HL-60 (cell line): ENCODE measurements at regions not wholly inside any gene's neighbourhood (a gene's known extent, or its start where the extent isn't known, plus 50 kb on each side); places are given as distances from the start of the nearest gene placed in this dataset.

Experiments
- DNase-seq, 2 experiments: peaks; one replicate each; pipeline ENCODE4 v3.0.0-alpha.2; 2010 to 2020; ENCODE audit warnings: low read depth in 1 of 2, low spot score in 1 of 2
- H3K27ac ChIP-seq: fragments of 250-450 bp; sonication (Bioruptor Pico); replicated peaks from 2 replicates; pipeline ENCODE4 v1.5.1; 2020; ENCODE audit warnings: mild to moderate bottlenecking, moderate library complexity
- H3K27me3 ChIP-seq: fragments of 250-450 bp; sonication (Bioruptor Pico); 2 replicates; pipeline ENCODE4 v1.5.1; 2021; ENCODE audit warnings: mild to moderate bottlenecking, moderate library complexity; ENCODE audit not compliant: insufficient read depth, poor library complexity, severe bottlenecking
- H3K4me3 ChIP-seq: replicated peaks from 2 replicates; pipeline ENCODE4 v1.5.1; 2011; ENCODE audit warnings: mild to moderate bottlenecking, control low read depth, low read length; ENCODE audit not compliant: insufficient read depth
- GABPA ChIP-seq: IDR thresholded peaks from 2 replicates; pipeline ENCODE4 v1.6.1; 2012; ENCODE audit warnings: low read depth
- POLR2AphosphoS5 ChIP-seq: IDR thresholded peaks from 2 replicates; pipeline ENCODE4 v1.6.1; 2012; ENCODE audit warnings: low read depth
- SPI1 ChIP-seq: IDR thresholded peaks from 2 replicates; pipeline ENCODE4 v1.6.1; 2012; ENCODE audit warnings: low read depth, mild to moderate bottlenecking, borderline replicate concordance
- TF ChIP-seq, protein P1 (sequence below): IDR thresholded peaks from 2 replicates; pipeline ENCODE4 v1.6.1; 2012; ENCODE audit warnings: low read depth; ENCODE audit not compliant: insufficient replicate concordance
- TF ChIP-seq, protein P2 (sequence below): IDR thresholded peaks from one replicate; pipeline ENCODE4 v1.5.1; 2011; ENCODE audit warnings: low read length, control low read depth, inconsistent platforms; ENCODE audit not compliant: insufficient read depth

DNA sequence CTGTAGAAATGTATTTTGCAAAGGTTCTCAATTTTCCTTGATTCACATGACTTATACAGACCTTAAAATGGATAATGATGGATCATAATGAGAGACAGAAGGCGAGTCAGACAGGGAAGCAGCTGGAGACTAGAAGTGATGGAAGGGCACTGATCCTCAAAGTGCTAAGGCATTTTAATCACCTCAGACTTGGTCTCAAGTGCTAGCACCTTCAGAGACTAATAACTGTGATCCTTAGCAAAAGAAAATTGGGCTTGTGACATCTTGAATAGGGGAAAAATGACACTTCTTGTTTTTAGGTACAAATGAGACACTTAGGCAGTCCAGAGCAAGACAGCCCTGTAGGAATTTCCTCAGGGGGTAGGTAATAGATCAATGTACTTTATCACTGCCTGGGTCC is 1011.7 kb downstream of the SQOR start:
- no peak overlapping the region for H3K27ac ChIP-seq
- DNase-seq = no peak
- H3K4me3 ChIP-seq = no peak overlapping the region
- no peaks in the 10 kb centered on the region for H3K27me3 ChIP-seq
- TF ChIP-seq, protein P1, sequence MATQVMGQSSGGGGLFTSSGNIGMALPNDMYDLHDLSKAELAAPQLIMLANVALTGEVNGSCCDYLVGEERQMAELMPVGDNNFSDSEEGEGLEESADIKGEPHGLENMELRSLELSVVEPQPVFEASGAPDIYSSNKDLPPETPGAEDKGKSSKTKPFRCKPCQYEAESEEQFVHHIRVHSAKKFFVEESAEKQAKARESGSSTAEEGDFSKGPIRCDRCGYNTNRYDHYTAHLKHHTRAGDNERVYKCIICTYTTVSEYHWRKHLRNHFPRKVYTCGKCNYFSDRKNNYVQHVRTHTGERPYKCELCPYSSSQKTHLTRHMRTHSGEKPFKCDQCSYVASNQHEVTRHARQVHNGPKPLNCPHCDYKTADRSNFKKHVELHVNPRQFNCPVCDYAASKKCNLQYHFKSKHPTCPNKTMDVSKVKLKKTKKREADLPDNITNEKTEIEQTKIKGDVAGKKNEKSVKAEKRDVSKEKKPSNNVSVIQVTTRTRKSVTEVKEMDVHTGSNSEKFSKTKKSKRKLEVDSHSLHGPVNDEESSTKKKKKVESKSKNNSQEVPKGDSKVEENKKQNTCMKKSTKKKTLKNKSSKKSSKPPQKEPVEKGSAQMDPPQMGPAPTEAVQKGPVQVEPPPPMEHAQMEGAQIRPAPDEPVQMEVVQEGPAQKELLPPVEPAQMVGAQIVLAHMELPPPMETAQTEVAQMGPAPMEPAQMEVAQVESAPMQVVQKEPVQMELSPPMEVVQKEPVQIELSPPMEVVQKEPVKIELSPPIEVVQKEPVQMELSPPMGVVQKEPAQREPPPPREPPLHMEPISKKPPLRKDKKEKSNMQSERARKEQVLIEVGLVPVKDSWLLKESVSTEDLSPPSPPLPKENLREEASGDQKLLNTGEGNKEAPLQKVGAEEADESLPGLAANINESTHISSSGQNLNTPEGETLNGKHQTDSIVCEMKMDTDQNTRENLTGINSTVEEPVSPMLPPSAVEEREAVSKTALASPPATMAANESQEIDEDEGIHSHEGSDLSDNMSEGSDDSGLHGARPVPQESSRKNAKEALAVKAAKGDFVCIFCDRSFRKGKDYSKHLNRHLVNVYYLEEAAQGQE = no peak

DNA sequence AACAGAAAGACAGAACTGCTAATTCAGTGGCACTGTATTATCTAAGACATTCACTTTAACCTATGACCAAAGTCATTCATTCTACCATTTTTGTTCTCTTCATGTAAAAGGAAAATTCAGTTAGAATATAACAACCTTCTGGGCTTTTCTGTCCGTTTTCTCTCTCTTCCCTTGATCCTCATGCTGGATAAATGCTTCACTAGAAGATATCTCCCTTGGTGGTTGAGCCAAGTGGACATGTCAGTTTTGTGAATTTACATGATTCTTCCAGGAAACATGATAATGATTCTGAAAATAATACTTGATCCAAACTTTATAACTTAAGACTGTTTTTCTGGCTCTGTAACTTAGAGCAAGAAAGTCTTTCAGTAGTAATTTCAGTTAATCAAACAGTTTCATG is 1012.2 kb downstream of the SQOR start:
- no peak overlapping the region for H3K4me3 ChIP-seq
- TF ChIP-seq POLR2AphosphoS5 = no peak
- TF ChIP-seq, protein P1 = no peak
- TF ChIP-seq SPI1 = no peak
- TF ChIP-seq, protein P2, sequence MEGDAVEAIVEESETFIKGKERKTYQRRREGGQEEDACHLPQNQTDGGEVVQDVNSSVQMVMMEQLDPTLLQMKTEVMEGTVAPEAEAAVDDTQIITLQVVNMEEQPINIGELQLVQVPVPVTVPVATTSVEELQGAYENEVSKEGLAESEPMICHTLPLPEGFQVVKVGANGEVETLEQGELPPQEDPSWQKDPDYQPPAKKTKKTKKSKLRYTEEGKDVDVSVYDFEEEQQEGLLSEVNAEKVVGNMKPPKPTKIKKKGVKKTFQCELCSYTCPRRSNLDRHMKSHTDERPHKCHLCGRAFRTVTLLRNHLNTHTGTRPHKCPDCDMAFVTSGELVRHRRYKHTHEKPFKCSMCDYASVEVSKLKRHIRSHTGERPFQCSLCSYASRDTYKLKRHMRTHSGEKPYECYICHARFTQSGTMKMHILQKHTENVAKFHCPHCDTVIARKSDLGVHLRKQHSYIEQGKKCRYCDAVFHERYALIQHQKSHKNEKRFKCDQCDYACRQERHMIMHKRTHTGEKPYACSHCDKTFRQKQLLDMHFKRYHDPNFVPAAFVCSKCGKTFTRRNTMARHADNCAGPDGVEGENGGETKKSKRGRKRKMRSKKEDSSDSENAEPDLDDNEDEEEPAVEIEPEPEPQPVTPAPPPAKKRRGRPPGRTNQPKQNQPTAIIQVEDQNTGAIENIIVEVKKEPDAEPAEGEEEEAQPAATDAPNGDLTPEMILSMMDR = no peak
- TF ChIP-seq GABPA = no peak
- H3K27me3 ChIP-seq = no peaks in the 10 kb centered on the region
- H3K27ac ChIP-seq = no peak overlapping the region
- DNase-seq = no peak

DNA sequence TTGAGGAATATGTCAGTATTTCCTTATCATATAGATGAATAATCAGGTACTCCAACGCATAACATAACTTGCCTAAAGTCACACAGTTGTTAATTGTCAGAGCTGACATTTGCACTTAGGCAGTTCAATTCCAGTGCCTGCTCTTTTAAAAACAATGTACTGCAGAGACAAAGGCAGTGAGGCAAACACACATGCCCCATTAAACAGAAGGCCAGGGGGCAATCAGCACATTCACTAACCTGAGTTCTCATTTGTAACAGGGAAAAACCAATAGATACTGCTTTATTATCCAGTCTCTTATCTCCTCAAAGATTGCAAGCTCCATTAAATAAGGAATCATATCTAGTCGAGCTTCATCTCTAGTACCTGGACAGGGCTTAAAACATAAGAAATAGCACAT is 1017.4 kb downstream of the SQOR start:
- Histone ChIP-seq H3K27me3 (no peaks in the 10 kb centered on the region), H3K4me3 (no peak overlapping the region), H3K27ac (no peak overlapping the region)
- DNase-seq = no peak
- TF ChIP-seq, protein P1 = no peak
- TF ChIP-seq SPI1 = no peak
- no peak for TF ChIP-seq GABPA
- TF ChIP-seq, protein P2 = no peak
- no peak for TF ChIP-seq POLR2AphosphoS5

DNA sequence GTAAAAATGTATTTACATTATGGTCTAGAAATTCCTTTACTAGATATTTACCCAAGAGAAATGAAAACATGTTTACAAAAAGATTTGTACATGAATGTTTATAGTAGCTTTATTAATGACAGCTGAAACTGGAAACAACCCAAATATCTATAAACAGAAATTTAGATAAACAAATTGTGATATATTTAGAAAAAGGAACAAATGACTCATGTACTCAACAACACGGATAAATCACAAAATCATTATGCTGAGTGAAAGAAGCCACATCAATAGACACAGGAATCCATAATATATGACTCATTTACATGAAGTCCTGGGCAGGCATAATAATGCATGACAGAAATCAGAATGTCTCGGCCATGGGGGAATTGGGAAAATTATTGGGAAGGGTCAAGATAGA is 1020.2 kb downstream of the SQOR start:
- Histone ChIP-seq H3K27me3 (no peaks in the 10 kb centered on the region), H3K27ac (no peak overlapping the region), H3K4me3 (no peak overlapping the region)
- no peak for TF ChIP-seq GABPA
- TF ChIP-seq SPI1 = no peak
- TF ChIP-seq, protein P1 = no peak
- DNase-seq = no peak
